Cardiac fibroblast (primary cell): ENCODE measurements at regions not wholly inside any gene's neighbourhood (a gene's known extent, or its start where the extent isn't known, plus 50 kb on each side); places are given as distances from the start of the nearest gene placed in this dataset.

Source experiments
- DNase-seq, 2 donors: peaks; one replicate each; pipeline versions ENCODE4 v3.0.0 to v3.0.0-alpha.2; 2010; ENCODE audit warnings: low read depth in 2 of 2
- H3K4me3 ChIP-seq, 2 donors: replicated peaks in 1 of 2; 1 replicate in 1 of 2; 2 replicates in 1 of 2; pipeline ENCODE4 v1.5.1; 2011; ENCODE audit warnings: low read depth in 2 of 2, low read length in 2 of 2, mild to moderate bottlenecking in 2 of 2, moderate library complexity in 1 of 2
- TF ChIP-seq, protein P1 (sequence below): IDR thresholded peaks from one replicate; pipeline ENCODE4 v1.5.1; 2011; ENCODE audit warnings: low read depth, mild to moderate bottlenecking, low read length, inconsistent platforms

- TF ChIP-seq, protein P1, sequence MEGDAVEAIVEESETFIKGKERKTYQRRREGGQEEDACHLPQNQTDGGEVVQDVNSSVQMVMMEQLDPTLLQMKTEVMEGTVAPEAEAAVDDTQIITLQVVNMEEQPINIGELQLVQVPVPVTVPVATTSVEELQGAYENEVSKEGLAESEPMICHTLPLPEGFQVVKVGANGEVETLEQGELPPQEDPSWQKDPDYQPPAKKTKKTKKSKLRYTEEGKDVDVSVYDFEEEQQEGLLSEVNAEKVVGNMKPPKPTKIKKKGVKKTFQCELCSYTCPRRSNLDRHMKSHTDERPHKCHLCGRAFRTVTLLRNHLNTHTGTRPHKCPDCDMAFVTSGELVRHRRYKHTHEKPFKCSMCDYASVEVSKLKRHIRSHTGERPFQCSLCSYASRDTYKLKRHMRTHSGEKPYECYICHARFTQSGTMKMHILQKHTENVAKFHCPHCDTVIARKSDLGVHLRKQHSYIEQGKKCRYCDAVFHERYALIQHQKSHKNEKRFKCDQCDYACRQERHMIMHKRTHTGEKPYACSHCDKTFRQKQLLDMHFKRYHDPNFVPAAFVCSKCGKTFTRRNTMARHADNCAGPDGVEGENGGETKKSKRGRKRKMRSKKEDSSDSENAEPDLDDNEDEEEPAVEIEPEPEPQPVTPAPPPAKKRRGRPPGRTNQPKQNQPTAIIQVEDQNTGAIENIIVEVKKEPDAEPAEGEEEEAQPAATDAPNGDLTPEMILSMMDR, result no peak
- H3K4me3 ChIP-seq, result no peak overlapping the region
- no peak for DNase-seq
Measured at GRCh38 chr15:70418943-70419342, 321.2 kb upstream of the TLE3 start.

- DNase-seq, result no peak
- TF ChIP-seq, protein P1, result no peak
- no peak overlapping the region for H3K4me3 ChIP-seq
Measured at GRCh38 chr15:70417535-70417934, 319.8 kb upstream of the TLE3 start.

GRCh38 chr15:70416829-70417228, 319.1 kb upstream of the TLE3 start:
- no peak overlapping the region for H3K4me3 ChIP-seq
- no peak for DNase-seq
- TF ChIP-seq, protein P1, result no peak

DNA sequence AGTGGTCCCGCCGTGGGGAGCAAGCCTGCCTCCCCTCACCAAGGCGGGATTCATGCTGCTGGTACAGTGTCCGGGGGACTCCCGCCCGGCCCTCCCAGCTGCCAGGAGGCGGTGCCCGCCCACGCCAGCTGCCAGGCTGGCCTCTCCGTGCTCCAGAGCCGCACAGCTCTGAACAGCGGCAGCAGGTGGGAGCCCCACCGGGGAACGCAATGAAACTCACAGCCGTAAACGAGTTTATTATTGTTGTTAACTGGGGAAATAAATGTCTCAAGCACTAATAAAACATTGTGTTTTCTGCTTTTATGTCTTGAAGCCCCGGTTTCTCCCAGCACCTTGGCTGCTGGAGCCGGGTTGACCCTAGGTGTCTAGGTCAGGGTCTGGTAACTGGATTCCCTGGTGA, 317.7 kb upstream of the TLE3 start:
- no peak for DNase-seq
- no peak overlapping the region for H3K4me3 ChIP-seq
- TF ChIP-seq, protein P1, result no peak

DNA sequence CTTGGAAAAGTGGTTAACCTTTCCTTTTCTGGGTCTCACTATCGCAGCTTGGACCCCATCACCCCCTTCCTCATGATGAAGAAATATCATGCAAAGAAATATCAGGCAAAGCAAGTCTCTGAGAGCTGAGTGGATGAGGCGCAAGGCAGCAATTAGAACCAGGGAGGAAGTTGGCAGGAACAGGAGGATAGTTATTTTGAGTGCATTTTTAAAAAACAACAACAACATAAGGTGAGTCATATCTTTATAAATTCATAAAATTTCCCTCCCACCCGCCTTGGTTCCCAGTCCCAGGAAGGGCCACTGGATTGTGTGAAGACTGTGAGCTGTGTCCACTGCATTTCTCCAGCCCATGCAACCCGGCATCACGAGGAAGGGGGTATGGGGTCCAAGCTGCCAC, 316.9 kb upstream of the TLE3 start:
- no peak overlapping the region for H3K4me3 ChIP-seq
- DNase-seq, result no peak
- TF ChIP-seq, protein P1, result no peak

GRCh38 chr15:70412794-70413193, 315.1 kb upstream of the TLE3 start:
- no peak for DNase-seq
- TF ChIP-seq, protein P1, result no peak
- no peak overlapping the region for H3K4me3 ChIP-seq

DNA sequence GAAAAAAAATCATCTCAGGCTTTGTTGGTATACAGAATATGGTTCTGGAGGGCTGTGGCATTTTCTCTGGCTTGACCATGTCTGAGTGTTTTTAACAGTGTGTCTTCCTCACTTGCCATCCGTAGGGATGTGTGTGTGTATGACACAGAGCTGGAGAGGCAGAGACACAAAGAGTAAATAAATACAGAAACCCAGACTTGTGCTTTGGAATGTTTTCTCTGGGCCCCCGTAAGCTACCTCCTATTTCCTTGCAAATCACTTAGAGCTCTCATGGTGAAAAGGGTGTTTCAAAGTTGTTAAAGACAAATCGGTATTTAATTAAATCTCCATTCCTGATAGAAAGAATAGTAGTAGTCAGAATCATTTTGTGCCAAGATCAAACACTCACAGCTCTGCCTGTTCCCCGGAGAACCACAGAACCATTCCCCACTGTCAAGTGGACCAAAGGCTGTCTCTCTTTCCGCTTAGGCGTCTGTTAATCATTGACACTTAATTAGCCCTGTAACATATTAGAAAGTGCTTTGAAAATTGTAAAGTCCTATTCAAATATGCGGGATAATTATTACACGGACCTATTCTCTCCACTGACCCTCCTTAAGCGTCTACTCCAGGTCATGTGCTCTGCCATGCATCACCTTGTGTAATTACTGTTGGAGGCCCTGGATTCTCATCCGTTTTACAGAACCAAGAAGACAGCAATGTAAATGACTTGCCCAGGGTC, 313.6 kb upstream of the TLE3 start:
- no peak for DNase-seq
- no peak overlapping the region for H3K4me3 ChIP-seq
- TF ChIP-seq, protein P1, result no peak
